ENCODE measurements at regions not wholly inside any gene's neighbourhood (a gene's known extent, or its start where the extent isn't known, plus 50 kb on each side); places are given as distances from the start of the nearest gene placed in this dataset.
"Not testable (repeated sequence)": the region's sequence is repeated elsewhere in the genome, so short reads cannot be mapped to it uniquely, and the experiment has no call there.

GRCh38 chr1:176396604-176397395 lies 66.2 kb upstream of the PAPPA2 start:
- not testable (repeated sequence) for DNase-seq (ENCODE audit: low spot score)

- no peak for DNase-seq (ENCODE audit: low spot score)
Measured at GRCh38 chr1:176391621-176392020, 71.4 kb upstream of the PAPPA2 start.

GRCh38 chr1:176384841-176385240 lies 78.1 kb upstream of the PAPPA2 start:
- DNase-seq (ENCODE audit: low spot score): no peak

- DNase-seq (ENCODE audit: low spot score): no peak
Measured at GRCh38 chr1:176382163-176382562, 80.8 kb upstream of the PAPPA2 start.

GRCh38 chr1:176379626-176380339 lies 83.2 kb upstream of the PAPPA2 start:
- no peak for DNase-seq (ENCODE audit: low spot score)

GRCh38 chr1:176374967-176375569 lies 87.9 kb upstream of the PAPPA2 start:
- peak; percentile 38 for DNase-seq (ENCODE audit: low spot score)

- DNase-seq (ENCODE audit: low spot score): no peak
Measured at GRCh38 chr1:176364236-176364905, 98.6 kb upstream of the PAPPA2 start.

- DNase-seq (ENCODE audit: low spot score): not testable (repeated sequence)
Measured at GRCh38 chr1:176349135-176349715, 113.8 kb upstream of the PAPPA2 start.

- DNase-seq (ENCODE audit: low spot score): no peak
Measured at GRCh38 chr1:176341656-176342055, 121.3 kb upstream of the PAPPA2 start.

- DNase-seq (ENCODE audit: low spot score): no peak
Measured at GRCh38 chr1:176338877-176339276, 124.1 kb upstream of the PAPPA2 start.

GRCh38 chr1:176330782-176331181 lies 123.7 kb upstream of the COP1 start:
- no peak for DNase-seq (ENCODE audit: low spot score)

- DNase-seq (ENCODE audit: low spot score): no peak
Measured at GRCh38 chr1:176325664-176326063, 118.6 kb upstream of the COP1 start.

- no peak for DNase-seq (ENCODE audit: low spot score)
Measured at GRCh38 chr1:176323472-176323871, 116.4 kb upstream of the COP1 start.

- DNase-seq (ENCODE audit: low spot score): no peak
Measured at GRCh38 chr1:176315519-176316220, 108.6 kb upstream of the COP1 start.

GRCh38 chr1:176296602-176297001 lies 89.5 kb upstream of the COP1 start:
- DNase-seq (ENCODE audit: low spot score): not testable (repeated sequence)

GRCh38 chr1:176285996-176286395 lies 78.9 kb upstream of the COP1 start:
- DNase-seq (ENCODE audit: low spot score): no peak

GRCh38 chr1:176271572-176271971 lies 64.5 kb upstream of the COP1 start:
- no peak for DNase-seq (ENCODE audit: low spot score)

Measured in CD4-positive, alpha-beta T cell treated with Interleukin-15 for 4 hours (primary cell).